Umbilical cord (tissue), 1 donor: ENCODE measurements at regions not wholly inside any gene's neighbourhood (a gene's known extent, or its start where the extent isn't known, plus 50 kb on each side); places are given as distances from the start of the nearest gene placed in this dataset.

ENCODE experiments used
- DNase-seq: peaks from one replicate; pipeline ENCODE4 v3.0.0-alpha.2; 2015; ENCODE audit warnings: low spot score

DNA sequence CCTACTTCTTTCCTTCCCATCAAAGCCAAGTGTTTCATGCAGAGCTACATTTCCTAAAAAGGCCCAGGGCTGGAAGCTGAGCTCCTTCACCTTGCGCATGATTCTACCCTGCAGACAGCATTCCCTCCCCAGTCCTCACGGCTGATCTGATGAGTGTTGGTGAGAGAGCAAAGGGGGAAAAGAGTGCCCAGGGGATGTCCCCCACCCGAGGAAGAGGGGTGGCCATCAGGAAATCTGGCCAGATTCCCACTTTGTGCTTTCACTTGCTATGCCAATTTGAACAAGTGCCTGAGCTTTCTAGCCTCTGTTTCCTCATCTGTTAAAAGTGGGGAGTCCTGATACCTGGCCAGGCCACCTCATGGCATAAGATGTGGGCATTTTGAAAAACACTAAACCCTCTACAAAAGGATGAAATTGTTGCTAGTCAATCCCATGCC lies 231.0 kb upstream of the TLE3 start:
- no peak for DNase-seq

- peak; percentile 45 for DNase-seq
These were observed 230.3 kb upstream of the TLE3 start for GRCh38 chr15:70327856-70328678.

DNA sequence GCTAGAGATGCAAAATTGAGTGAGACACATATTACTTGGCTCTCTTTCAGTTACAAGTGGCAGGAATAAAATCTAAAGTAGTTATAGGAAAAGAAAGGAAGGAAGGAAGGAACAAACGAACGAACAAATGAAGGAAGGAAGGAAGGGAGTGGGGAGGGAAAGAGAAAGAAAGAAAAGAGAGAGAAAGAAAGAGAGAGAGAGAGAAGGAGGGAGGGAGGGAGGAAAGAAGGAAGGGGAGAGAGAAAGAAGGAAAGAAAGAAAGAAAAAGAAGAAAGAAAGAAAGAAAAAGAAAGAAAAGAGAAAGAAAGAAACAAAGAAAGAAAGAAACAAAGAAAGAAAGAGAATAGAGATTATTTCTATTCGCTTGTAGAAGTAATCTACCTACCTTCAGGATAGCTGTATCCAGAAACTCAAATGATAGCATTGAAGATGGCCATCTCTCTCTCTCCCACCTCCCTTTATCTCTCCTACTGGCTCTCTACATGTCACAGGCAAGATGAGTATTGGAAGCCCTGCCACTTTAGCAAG lies 229.7 kb upstream of the TLE3 start:
- no peak for DNase-seq

DNA sequence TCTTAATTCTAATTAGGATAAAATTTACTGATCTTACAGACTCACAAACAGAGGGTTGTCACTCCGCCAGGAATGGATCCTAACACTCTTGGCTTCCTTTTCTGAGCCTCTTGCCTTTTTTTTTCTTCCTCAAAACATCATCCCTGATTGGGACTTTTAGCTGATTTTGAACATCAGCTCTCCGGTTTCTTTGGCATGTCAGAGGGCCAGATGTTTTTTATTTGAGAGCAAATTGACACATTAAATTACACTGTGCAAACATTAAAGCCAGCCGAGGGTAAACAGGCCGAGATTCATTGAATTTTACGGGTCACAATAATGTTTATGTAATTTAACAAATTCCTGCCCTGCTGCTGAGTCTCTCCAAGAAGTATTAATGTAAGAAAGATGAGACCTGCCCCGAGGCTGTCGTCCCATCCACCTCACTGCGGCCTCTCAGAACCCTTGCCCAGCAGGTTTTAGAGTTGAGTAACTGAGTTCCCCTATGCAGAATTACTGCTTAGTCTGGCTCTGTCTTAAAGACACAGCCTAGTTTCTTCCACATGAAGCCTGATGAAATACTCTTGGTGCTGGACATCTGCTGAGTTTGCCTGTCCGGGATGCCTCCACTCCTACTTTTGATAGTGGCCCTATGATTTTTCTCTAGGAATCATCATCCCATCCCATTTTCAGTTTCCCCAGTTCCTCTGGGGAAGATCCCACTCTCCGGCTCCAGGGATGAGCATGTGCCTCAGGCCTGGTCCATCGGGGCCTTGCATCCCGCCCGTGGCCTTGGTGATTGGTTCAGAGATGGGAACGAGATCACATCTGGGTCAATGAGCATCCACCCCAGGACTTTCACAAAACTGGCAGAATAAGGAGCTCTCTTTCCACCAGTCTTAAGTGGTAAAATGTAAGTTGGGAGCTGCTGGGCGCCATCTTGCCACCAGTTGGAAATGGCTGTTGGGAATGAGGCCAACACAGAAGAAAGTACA lies 226.6 kb upstream of the TLE3 start:
- peak; percentile 90 for DNase-seq

DNA sequence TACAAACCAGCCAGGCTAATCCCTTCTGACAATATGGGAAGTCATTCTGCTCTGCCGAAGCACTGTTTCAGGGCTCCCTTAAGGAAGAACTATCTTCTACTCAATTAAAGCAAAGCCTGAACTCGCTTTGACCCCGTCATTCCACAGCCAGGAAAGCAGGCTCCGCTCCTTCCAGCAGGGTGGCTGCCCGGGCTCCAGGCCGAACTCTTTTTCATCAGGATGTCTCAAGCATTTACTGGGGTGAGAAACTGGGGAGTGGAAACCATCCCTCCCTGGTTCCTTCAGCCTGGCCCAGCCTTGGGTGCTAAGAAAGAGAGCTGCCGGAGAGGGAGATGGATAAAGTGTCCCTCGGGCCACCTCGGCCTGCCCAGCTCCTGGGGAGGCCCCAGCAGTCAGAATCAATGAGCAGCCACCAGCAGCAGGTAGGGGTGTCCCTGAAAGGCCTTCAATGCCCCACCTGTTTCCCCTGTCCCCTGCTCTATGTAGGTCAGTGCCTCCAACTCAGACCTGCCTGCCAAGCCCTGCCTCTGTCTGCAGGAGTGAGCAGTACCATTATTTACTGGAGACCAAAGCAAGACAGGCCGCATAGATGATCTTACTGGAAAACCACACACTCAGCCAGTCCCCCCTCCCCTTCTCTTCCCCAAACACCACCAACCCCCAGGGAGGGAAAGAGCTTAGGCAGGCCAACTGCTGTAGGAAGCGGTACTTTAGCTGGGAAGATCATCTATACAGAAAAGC lies 225.6 kb upstream of the TLE3 start:
- DNase-seq = peak; percentile 88

DNA sequence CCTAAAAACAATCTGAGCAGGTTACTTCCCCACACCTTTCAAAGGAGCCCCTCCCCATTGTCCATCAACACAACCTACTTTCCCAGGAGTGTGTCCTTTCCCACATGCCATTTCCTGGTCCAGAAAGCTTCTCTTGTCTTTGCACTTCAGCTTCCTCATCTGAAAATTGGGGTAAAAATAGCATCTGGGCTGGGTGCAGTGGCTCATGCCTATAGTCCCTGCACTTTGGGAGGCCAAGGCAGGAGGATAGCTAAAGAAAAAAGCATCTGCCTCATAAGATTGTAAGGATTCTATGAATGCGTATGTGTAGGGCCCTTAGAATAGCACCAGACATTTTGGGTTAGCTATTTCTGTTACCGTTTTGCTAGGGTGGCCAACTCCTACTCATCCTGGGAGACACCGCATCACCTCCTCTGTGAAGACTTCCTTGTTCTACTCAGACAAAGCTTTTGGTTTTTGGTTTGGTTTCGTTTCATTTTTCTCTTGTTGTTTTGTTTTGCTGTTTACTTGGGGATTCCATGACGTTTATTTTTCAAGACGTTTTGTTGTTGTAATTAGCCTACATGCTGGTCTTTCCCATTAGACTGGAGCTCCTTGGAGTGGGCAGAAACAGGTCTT lies 224.4 kb upstream of the TLE3 start:
- no peak for DNase-seq

- peak; percentile 59 for DNase-seq
These were observed 223.6 kb upstream of the TLE3 start for GRCh38 chr15:70321172-70321819.

DNA sequence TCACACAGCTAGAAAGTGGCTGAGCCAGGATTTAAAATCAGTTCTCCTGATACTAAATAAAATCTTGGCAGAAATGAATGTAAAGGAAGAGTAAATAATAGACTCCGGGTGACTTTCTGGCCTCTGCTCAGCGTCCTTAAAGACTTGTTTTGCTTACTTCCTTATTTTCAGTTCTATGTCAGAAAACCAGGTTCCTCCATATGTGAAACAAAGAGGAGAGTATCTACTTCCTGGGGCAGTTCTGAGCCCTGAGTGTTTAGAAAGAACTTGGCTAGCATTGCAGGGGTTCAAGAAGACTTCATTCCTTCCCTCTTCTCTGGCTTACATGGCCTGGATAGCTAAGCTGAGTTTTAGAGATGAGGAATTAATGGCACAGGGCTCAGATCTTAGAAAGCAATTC lies 222.8 kb upstream of the TLE3 start:
- DNase-seq = peak; percentile 41

GRCh38 chr15:70320077-70320476 lies 222.4 kb upstream of the TLE3 start:
- DNase-seq = no peak

DNA sequence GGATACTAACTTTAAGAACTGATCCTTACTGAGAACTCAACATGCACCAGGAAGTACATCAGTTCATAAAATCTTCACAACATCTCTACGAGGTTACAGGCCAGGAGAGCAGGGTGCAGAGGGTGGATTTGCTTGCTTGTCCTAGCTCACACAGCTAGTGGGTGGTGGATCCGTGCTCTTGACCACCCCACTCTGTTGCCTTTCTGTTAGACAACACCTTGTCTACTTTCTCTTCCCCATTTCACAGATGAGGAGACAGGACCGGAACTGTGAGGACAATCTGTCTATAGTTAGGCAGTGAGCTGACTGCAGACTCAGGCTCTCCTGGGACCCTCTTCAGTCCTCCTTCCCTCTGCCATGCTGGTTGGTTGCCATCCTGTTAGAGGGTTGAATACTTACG lies 221.7 kb upstream of the TLE3 start:
- no peak for DNase-seq

GRCh38 chr15:70318594-70319465 lies 221.1 kb upstream of the TLE3 start:
- DNase-seq = peak; percentile 98

- no peak for DNase-seq
These were observed 218.4 kb upstream of the TLE3 start for GRCh38 chr15:70316059-70316600.

GRCh38 chr15:70315431-70315830 lies 217.7 kb upstream of the TLE3 start:
- DNase-seq = no peak

GRCh38 chr15:70314688-70315087 lies 217.0 kb upstream of the TLE3 start:
- DNase-seq = peak; percentile 59

GRCh38 chr15:70314018-70314354 lies 216.3 kb upstream of the TLE3 start:
- no peak for DNase-seq

GRCh38 chr15:70313099-70314017 lies 215.6 kb upstream of the TLE3 start:
- no peak for DNase-seq

- DNase-seq = no peak
These were observed 214.1 kb upstream of the TLE3 start for GRCh38 chr15:70311821-70312220.

DNA sequence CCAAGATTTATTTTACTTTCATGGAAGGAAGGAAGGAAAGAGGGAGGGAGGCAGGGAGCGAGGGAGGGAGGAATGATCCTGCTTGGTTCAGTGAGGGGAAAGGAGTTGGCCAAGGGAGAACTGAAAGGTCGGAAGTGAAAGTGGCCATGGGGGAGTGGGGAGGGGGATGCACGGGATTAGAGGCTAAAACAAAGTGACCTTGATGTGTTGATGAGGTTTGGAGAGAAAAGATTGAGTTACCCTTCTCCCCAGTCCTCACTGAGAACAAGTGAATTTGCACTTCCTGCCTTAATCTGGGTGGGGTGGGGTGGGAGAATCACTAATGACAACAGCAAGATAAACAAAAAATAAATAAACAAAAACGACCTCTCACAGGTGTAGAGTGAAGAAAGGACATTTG lies 212.0 kb upstream of the TLE3 start:
- DNase-seq = no peak
